ENCODE measurements at regions not wholly inside any gene's neighbourhood (a gene's known extent, or its start where the extent isn't known, plus 50 kb on each side); places are given as distances from the start of the nearest gene placed in this dataset.

- TF ChIP-seq POLR2A (IDR thresholded peaks at IDR 0.05) (no peak), CTCF (IDR thresholded peaks at IDR 0.05) (no peak)
Observed at GRCh38 chr18:67789165-67789545, 272.6 kb upstream of the DSEL start.
